Nucleus accumbens (tissue), 56 donors: ENCODE measurements at regions not wholly inside any gene's neighbourhood (a gene's known extent, or its start where the extent isn't known, plus 50 kb on each side); places are given as distances from the start of the nearest gene placed in this dataset.

Source experiments
- DNase-seq, 56 donors: peaks; one replicate each; lab custom pipeline; 2025; lab: John Stamatoyannopoulos, UW

DNA sequence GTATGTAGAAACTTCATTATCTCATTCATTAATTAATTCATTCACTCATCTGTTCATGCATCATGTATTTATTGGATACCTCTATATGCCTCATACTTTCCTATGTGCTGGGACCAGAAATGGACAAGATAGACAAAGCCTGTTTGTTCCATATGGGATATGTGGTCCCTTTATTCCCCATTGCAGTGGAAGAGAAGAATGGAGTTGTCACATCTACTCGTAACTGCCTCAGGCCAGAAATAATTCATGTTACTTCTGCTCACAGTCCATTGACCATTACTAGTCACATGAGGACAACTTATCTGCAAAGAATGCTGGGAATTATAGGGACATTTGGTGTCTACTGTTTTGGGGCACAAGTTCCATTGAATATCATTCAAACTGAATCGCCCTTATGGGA is 327.8 kb downstream of the MATN1 start:
- DNase-seq = no peak

- DNase-seq = no peak
Observed at GRCh38 chr1:30388386-30388785, 335.0 kb downstream of the MATN1 start.

DNA sequence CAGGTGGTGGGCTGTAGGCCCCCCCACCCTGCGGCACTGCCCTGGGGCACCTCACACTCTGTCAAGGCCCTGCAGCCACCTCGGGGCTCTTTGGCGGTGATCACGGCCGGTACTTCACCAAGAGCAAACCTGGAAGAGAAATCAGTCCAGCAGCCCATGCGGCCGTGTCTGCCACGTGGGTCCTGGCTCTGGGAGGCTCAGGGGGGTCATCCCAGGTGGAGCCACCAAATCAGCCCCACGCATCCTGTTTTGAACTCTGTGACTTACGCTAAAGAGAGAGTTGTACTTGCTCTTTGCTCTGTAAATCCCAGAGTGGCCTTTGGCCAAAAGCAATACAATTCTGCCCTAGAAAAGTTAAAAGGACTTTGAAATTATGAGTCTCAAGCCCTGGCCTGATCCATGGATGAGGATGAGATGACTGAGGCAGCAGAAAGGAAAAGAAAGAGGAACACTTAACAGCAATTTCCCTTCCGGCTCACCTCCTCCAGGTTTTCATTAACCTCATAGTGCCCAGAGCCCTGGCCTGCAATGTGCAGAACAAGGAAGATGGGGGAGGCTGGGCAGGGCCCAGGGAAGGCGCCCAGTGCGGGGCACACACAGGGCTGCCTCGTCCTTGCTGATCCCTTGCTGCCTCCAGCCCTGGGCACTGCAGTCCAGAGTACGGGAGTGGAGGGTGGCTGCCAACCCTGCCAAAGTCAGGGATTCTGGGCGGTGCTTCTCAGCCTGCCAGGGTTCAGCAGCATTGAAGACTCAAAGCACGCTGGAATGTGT is 337.0 kb downstream of the MATN1 start:
- DNase-seq = no peak

GRCh38 chr1:30385246-30385995 is 338.0 kb downstream of the MATN1 start:
- DNase-seq = no peak

DNA sequence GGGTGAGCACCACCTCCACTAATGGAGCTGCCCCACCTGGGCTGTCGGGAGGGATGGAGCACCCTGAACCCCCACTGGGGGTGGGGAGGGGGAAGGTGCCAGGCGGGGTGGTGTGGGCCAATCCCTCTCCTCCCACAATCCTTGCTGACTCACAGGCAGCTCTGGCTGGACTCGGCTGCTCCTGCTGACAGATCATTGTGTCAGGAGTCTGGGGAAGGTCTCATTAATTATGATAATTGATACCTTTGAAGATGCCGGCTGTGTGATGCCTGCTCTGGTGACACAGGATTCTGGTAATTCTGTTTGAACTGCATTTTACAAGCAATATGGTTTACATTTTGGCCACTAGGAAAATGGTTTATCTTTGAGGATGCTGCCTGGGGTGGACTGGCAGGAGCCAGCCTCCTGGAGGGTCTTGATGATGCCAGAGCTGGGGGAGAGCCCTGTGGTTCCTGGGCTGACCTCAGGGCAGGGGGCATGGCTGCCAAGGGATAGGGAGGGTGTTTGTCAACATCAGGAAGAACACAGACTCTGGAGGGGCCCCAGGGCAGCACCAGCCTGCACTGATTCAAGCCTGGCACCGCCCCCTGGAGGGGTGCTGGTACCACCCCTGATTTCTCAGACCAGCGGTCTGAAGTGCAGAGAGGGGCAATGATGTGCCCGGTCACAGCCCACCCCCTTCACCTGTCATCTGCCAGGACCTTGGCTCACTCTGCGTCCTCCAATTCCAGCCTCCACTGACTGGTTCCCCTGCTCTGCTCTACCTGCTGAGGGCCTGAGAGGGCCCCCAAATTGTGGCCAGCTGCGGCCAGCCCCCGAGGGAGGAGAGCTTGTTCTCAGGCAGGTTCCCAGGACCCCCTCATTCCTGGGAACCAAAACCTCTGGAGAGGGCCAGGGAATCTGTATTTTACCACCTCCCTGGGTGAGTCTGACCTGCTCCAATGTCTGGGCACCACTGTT is 338.8 kb downstream of the MATN1 start:
- peak in 3 of 56 donors; percentile 1 to 36 (median 11) for DNase-seq

- DNase-seq = no peak
Observed at GRCh38 chr1:30383221-30383711, 340.1 kb downstream of the MATN1 start.

DNA sequence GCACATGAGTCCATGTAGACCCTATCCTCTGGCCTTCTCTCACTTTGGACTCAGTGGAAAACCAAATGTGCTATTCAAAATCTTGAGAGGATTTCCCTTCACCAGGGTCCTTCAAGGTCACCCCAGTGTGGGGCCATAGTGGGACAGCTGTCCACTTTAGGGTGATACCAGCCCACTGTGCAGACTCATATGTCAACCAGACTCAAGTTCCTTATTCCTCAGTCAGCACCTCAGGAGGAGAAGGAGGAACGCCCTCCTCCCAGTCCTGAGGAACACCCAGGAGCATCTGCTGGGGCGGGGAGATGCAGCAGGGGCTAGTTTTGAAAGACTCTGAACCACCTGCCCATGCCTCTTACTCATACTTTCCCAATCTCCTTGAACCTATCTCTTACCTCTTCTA is 340.9 kb downstream of the MATN1 start:
- no peak for DNase-seq

GRCh38 chr1:30381671-30382365 is 341.6 kb downstream of the MATN1 start:
- no peak for DNase-seq

GRCh38 chr1:30381266-30381665 is 342.1 kb downstream of the MATN1 start:
- no peak for DNase-seq

GRCh38 chr1:30380625-30380984 is 342.8 kb downstream of the MATN1 start:
- DNase-seq = no peak

DNA sequence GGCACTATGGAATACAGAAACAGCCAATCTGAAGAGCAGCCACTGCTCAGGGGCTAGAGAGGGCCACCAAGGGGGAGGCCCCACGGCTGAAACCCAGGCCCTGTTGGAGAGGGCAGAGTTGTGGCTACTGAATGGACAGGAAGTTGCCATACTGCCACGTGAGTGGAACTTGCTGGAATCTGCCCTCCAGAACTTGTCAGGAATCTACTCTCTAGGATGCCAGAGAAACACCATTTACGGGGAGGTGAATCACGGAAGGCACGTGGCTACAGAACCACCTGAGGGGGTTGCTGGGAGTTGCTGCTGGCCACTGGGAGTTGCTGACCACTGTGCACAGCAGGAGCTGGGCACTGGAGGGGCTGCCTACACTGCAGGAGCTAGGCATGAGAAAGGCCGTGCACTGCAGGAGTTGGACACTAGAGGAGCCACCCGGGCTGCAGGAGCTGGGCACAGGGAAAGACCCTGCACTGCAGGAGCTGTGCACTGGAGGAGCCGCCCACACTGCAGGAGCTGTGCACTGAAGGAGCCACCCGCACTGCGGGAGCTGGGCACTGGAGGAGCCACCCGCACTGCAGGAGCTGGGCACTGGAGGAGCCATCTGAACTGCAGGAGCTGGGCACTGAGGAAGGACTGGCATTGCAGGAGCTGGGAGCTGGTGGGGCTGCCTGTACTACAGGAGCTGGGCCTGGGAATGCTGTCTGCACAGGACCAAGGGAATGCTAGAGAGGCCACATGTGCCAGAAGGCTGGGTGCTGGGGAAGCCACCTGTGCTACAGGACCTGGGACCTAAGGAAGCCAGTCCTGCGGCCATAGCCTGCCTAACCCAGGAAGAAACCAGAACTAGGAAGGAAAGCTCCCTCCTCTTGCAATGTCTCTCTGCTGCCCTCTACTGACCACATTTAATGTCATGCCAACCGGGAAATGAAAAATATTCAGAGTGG is 343.4 kb downstream of the MATN1 start:
- DNase-seq = peak in 43 of 56 donors; percentile 2 to 74 (median 22)

- no peak for DNase-seq
Observed at GRCh38 chr1:30378991-30379581, 344.3 kb downstream of the MATN1 start.

GRCh38 chr1:30378003-30378596 is 345.3 kb downstream of the MATN1 start:
- DNase-seq = no peak

DNA sequence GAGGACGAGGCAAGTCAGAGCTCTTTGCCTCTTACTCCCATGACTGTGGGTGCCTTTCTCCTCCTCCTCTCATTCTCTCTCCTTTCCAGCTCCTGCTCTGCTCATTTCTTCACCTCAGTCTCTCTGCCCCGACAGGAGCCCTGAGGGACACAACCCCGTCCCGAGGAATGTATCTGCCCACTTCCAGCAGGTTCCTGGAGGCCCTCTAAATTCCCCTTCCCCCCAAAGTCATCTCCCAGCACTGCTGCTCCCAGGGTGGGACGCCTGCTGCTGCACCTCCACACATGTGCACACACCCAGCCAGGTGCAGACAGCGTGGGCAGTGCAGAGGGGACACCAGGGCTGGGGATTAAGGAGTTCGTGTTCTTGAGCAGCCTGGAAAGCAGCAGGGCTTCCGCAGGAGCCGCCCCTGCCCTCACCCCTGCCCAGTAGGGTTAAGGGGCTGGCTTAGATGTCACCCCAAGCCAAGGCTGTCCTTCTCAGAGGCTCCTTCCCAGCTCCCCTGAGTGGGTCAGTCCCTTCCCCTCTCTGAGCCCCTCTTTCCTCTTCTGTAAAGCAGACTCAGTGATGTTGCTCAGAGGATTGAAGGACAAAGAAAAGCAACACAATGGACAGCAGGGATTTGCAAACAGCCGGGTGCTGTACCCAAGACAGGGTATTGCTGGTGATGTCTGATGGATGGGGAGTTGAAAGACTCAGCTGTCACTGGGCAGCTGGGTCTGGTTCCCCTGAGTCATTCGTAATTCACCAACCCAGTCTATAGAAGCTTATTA is 346.0 kb downstream of the MATN1 start:
- no peak for DNase-seq

DNA sequence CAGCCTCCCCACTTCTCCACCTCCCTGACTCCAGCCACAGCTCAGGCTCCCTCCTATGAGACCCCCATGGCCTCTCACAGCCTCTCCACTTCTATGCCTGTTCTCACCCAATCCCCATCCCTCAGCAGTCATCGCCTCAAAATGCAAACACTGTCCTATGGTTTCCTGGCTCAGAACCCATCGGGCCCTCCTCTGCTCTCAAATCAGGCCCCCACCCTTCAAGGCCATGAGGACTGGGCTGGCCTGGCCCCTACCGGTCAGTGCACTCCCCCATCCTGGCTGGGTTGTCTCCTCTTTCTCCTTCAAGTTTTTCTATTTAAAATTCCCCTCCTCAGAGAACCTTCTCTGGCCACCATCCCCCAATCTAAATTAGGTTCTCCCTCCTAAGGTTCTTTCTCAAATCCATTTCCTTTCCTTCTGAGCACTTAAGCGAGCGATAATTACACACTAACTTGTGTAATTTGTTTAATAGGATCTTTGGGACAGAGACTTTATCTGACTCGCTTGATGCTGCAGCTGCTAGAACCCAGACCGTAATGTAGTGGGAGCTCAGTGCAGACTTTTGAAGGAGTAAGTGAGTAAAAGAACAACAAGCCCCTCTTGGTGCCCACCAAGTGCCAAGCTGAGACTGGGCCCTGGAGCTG is 347.2 kb downstream of the MATN1 start:
- no peak for DNase-seq

DNA sequence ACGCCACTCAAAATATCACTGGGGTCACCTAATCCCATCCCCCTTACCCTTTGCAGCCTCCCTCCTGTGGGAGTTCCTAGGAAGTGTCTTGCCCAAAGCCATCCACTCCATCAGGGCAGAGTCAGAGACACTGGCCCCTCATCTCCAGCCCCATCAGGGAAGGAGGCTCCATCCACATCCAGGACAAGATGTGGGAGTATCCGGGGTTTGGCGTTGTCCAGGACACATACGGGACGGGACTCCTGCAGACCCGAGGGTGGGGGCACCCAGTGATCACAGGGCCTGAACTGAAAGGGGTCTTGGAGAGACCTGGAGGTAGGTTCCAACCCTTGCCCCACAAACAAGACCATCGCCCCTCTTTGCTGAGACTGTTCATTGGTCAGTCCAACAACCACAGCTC is 348.2 kb downstream of the MATN1 start:
- DNase-seq = no peak
